ENCODE measurements at regions not wholly inside any gene's neighbourhood (a gene's known extent, or its start where the extent isn't known, plus 50 kb on each side); places are given as distances from the start of the nearest gene placed in this dataset.
A peak's percentile ranks its signal among the peaks of the same experiment; 100 is the strongest.

DNA sequence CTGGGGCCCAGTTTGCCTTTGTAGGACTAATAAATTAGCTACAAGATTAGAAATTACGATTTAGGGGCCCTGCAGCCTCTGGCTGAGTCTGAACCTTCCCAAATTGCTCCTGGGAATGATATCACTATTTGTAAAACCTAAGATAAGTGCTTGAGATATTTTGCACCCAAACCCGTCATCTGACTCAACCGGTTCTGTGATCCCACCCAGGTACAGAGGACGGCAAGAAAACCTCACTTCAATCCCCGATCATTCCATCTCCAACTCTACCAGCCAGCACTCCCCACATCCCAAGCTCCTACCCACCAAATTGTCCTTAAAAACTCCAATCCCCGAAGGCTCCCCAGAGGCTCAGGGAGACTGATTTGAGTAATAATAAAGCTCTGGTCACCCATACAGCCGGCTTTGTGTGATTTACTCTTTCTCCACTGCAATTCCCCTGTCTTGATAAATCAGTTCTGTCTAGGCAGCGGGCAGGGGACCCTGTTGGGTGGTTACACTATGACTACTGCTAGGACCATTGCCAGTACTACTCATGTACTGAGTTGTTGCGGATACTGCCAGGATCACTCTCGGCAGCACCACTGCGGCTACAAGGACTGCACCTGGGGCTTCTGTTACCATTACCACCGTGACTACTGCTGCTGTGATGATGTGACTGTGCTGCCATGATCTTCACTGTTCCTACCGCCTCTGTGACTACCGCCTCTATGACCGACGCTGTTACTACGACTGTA lies 73.1 kb downstream of the IRF8 start:
- no peak for DNase-seq (ENCODE audit: low read depth in 2 of 2)

DNA sequence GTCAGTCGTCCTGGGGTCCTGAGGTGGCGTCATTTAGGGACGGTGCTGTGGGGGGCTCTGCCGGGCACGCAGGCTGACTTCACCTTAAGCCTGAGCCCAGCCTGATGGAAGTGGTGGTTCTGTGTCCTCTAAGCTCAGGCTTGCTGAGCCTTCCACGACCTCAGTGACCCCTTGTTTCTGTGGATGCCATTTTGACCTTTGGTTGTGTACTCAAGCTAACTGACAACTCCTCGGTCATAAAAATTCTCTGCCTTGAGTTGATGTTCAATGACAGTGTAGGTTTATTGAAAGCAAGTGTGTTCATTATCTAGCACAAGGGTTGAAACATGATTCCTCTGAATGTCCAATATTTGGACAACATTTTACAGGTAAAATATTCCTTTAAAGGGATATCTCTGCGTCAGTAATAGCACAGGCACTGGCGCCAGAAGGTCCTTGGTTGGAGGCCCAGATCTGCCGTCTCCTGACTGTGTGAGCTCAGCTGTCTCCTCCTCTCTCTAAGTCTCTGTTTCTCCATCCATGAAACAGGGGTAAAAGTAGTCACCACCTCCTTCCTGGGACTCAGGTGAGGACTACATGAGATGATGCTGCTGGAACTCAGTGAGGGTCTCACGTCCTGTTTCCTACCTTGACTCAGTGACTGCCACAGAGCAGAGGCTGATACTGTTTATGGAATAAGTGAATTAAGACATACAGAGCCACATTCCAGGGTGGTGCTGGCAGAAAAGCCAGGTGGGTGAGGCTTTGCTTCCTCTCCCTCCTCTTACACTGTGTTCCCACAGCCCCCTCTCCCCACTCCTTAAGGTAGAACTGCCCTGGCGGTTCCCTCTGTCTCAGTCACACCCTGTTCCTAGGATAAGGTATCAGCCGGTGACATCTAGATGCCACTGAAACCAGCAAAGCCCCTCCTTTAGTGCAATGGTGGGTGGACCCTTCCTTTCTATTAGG lies 75.7 kb downstream of the IRF8 start:
- no peak for DNase-seq (ENCODE audit: low read depth in 2 of 2)

DNA sequence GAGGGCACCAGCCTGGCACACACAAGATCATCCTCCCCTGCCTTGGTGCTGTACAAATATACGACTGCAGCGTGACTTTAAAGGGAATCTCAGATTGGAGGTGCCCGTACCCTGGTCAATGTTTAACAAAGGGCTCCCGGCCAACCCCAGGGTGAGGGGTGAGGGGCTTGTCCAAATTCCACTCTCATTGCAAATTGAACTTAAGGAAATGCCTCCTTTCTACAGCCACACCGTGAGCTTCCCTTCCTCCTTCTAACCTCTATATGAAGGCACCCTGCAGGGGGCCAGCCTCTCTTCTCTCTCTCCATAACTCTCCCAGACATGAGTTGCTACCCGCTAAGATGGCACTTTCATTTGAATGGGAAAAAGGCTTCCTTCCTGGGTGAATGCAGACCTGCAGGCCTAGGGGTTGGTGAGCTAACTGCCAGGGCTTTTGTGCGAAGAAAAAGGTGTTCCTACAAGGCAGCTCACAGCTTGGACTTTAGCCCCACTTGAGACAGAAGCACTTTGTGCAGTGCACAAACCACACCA lies 76.6 kb downstream of the IRF8 start:
- no peak for DNase-seq (ENCODE audit: low read depth in 2 of 2)

DNA sequence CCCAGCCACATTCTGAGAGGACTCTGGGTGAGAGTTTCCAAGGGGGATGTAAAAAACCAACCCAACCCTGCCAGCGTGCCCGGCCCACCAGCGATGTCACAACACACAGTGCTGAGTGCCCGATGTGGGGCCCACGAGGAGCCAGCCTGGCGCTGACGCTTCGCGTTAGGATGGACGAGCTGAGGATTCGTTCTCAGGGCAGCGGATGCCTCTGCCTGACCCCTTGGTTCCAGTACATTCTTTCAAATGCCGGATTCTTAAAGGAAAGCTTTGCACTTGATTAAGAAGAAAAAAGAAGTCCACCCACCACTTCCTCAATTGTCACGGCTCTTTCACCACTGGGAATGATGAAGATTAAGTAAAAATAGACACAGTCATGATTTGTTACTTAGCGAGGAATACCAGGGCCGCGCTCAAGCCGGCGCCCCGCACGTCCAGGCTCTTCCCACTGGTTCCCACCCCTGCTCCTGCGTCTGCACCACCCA lies 79.4 kb downstream of the IRF8 start:
- no peak for DNase-seq (ENCODE audit: low read depth in 2 of 2)

DNA sequence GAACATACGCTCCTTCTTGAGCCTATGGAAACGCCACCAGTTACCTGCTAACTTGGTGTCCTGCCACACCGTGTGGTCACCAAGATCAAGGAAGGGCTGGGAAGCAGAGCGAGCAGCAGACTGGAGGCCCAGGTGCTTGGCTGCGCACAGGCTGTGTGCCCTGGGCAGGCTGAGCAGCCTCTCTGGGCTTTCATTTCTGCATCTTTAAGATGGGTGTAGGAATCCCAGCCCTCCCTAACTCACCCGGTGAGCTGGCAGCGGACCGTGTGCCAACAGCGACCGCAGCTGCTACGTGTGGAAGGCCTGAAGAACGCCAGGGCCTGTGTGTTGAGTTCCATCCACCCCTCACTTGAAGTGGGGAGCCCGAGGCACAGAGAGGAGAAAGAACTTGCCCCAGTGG lies 80.0 kb downstream of the IRF8 start:
- DNase-seq (ENCODE audit: low read depth in 2 of 2), result no peak

DNA sequence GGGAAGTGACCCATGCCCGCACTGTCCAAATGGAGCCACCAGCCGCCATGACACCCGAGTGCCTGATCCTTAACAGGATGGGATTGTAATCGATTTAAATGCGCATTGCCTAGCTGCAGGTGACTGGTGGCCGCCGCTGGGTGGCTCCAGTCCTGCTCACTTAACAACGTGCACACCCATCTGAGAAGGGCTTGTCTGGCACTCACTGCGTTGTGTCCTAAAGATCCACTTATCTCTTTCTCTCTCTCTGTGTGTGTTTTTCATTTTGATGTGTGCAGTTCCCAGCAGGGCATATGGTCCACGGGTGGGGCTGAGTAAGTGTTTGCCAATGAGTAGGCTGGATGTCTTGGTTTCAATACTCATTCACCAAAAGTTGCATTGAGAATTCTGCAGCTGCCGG lies 80.6 kb downstream of the IRF8 start:
- DNase-seq (ENCODE audit: low read depth in 2 of 2), result no peak

DNA sequence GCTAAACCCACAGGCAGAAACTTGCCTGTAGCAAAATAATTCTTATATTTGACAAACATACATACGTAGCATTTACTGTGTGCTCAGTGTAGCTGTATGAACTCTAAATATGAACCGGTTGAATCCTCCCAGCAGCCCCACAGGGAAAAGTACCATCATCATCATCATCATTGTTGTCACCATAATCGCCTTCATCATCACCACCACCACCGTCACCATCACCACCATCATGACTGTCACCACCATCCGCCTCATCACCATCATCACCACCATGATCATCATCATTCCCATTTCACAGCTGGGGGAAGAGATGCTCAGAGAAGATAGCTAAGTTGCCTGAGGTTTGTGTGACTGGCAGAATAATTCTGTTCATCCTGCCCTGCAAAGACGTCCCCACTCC lies 81.7 kb downstream of the IRF8 start:
- no peak for DNase-seq (ENCODE audit: low read depth in 2 of 2)

DNA sequence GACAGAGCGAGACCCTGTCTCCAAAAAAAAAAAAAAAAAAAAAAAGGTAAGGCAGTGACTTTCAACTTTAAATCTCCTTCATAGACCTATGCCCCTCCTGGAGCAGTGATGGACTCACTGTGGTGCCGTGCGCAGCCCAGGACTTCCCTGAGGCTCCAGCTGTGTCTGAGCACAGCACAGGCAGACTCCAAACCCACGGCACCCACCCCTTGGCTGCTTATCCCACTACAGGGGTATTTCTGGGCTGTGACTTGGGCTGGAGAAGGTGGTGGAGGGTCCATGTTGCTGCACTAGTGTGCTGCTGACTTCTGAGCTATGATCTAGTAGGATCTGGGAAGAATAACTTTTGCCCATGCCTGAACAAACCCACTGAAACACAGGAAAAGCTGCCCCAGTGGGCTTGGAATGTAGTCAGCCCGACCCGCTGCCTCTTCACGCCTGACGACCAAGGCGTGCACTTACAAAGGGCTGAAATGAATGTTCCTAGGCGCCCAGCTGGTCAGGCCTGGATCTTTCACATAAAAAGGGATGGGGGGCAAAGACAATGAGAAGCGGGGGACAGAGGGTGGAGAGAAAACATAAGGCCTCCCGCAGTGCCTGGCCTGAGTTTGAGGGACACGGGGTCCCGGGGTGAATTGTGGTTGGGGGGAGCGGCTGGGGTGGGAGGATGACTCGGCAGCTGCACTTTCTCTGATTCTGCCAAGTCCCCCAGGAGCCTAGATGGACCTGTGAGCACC lies 83.0 kb downstream of the IRF8 start:
- DNase-seq (ENCODE audit: low read depth in 2 of 2), result no peak

DNA sequence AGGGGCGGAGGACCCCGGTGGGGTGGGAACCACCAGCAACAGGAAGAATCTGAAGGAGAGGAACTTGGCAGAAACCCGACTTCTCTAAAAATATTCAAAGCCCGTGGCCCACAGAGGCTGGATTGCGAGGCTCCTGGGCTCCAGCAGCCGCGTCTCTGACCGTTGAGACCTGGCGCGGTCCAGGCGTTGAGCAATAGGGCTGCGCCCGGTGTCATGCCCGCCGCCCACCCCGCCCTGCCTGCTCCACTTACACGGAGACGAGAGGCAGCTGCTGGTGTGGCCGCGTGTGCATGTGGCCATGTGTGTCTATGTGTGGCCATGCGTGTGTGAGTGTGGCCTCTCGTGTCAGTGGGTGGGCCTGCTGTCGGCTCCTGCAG lies 83.6 kb downstream of the IRF8 start:
- DNase-seq (ENCODE audit: low read depth in 2 of 2), result no peak

DNA sequence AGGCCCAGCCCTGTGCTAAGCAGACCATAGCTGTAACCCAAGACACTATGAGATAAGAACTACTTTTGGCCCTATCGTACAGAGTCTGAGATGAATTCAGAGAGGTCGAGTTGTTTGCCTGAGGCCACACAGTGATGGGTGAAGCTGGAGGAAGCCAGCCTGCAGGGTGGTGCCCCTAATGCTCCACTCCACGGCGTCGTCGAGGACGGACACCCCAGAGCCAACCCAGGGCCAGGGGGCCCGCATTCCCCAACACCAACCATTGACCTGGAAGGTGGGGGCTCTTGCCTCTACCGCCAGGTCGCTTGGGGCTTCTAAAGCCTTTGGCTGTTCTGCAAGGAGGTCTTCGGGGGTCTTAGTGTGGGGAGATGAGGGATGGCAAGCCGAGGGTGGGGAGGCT lies 84.1 kb downstream of the IRF8 start:
- no peak for DNase-seq (ENCODE audit: low read depth in 2 of 2)

DNA sequence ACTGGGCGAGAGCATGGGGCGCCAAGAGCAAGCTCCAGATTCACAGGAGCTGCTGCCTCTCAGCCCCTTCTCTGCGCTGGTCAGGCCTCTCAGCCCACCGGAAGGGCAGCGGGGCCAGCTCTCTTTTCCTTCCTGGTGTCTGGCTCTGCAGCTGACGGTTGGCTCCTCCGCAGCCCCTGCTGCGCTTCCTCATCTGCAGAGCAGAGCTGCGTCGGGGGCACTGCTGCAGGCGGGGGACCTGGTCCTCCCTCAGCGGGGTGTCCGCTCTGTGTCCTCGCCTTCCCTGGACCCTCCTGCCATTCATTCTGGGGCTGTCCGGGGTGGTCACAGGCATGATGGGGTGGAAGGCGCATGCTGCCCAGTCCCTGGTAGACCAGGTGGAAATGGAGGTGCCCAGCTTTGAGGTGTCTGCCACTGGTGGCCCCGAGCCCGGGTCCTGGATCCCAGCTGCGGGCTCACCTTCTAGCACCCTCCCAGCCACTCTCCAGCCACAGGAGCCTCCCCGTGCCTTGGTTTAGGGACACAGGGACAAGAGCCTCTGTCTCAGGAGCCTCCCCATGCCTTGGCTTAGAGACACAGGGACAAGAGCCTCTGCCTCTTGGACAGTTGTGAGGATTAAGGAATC lies 84.8 kb downstream of the IRF8 start:
- no peak for DNase-seq (ENCODE audit: low read depth in 2 of 2)

DNA sequence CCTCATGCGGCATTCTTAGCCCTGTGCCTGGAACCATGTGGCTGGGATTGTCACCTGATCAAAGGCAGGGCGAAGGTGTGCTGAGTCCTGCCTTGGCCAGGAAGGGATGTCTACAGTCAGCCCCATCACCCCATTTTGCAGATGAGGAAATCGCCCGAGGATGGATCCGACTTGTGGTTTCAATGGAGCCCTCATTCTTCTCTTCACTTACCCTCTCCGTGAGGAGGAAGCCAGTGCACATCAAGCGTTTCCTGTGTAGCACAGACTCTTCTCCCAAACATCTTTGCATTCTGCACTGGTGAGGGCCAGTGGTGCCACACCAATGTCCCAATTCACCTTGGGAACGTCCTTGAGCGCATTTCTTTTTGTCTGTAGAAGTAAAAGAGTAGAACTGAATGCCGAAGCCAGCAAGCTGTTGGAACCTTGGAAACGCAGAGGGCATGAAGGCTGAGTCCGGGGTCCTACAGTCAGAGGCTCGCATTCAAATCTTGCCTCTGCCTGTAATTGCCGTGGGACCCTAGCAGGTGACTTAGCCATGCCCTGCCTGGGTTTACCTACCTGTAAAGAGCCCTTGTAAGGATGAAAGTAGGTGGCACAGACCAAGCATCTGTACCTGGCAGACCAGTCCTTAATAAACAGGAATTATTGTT lies 85.4 kb downstream of the IRF8 start:
- DNase-seq (ENCODE audit: low read depth in 2 of 2), result no peak

DNA sequence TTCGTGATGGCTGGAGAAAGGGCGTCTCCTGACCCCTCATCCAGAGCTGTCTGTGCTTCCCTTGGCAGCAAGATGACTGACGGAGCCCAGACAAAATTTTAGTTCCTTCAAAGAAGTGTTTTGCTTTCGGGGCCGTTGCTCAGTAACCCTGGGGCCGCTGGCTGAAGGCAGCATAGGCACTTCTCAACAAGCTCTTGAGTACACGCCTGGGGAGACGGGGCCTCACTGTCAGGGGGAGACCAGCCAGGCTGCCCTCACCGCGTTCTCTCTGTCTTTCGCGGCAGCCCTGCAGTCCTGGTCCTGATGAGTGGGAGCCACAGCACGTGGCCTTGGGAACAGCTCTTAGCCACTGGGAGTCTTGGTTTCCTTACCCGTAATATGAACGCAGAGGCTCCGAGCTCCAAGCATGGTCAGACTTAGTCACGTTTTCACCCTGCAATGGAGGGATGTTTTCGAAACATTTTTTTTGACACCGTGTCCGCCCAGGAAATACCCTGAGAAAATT lies 86.0 kb downstream of the IRF8 start:
- DNase-seq (ENCODE audit: low read depth in 2 of 2), result no peak

DNA sequence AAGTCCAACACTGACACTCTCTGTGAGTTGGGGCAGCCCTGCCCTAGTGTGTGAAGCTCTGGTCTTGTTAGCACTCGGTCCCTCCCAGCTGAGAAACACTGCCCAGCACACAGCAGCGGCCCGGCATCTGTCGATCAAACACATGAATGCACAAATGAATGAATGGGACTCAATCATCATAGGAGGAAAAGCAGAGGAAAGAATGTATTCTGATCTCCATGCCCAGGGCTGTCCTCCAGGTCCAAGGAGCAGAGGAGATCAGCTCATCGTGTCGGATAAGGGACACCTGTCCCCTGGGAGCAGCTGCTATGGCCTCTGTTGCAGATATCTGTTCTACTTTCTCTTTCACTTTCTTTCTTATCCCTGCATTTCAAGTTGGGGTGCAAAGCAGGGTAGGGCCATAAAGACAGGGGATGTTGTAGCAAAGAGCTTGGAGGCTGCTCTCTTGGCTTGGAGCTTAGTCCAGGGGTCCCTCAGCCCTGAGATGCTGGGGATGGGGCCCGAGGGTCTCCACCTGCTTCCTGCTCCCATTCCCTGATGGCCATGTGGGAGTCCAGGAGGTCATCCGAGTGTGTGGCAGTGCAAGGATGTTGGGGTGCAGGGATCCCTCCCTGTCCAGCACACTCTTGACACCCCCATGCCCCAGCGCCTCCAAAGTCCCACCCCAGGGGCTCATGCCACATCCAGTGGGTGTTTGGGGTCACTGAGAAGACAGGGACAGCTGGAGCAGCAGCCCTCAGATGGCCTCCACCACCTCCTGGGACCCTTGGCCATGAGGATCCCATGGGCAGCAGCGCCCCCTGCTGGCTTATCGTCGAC lies 88.2 kb downstream of the IRF8 start:
- DNase-seq (ENCODE audit: low read depth in 2 of 2), result peak in 1 of 2 donors; percentile 24

DNA sequence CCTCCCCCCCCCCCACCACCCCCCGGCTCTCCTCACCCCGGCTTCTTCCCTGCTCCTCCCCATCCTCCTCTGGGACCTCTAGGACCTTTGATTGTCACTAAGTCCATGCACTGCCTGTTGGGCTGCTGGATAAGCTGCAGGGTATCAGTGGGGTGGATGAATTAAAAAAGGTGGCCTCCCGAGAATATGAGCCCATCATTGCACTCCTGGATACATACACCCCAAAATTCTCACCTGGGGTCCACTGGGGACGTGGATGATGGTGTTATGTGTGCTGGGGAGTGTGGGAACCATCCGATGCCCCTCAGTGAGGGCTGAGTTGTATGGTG lies 88.8 kb downstream of the IRF8 start:
- no peak for DNase-seq (ENCODE audit: low read depth in 2 of 2)

DNA sequence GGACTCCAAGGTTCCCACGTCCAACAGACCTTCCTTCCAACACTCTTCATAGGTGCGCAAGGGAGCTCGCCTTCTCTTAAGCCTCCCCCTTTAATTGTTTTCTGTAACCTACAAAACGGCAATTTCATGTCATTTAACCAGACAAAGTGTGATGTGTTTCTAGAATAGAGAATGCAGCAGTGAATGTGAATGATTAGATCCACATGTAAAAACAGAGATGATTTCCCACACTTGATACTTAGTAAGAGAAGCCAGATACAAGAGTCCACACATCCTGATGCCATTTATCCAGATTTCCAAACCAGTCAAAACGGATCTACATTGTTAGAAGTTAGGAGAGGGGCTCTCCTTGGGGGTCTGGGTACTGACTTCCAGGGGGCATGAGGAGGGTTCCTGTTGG lies 89.3 kb downstream of the IRF8 start:
- DNase-seq (ENCODE audit: low read depth in 2 of 2), result no peak

DNA sequence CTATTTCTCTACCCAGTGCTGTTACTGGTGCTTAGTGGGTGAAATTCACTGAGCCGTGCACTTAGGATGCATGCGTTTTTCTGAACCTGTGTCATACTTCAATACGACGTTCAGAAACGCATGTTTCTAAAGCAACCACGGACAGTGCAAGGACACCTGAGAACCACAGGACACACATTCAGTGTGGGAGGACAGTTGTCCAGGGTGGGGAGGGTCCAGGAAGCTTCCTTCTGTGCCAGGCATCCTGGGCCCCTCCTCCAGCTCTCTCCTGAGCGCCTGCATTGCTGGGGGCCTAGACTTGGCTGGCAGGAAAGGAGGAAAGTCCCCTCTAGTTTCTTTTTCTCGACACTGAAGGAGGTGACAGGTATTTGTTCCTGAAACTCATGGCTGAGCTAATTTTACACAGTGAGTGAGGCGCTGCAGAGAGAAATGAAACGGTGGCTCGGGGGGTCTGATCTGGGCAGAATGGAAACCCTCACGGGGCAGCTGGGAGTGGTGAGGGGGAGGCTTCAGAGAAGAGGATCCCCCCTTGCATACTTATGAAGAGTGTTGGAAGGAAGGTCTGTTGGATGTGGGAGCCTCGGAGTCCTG lies 89.9 kb downstream of the IRF8 start:
- DNase-seq (ENCODE audit: low read depth in 2 of 2), result no peak

DNA sequence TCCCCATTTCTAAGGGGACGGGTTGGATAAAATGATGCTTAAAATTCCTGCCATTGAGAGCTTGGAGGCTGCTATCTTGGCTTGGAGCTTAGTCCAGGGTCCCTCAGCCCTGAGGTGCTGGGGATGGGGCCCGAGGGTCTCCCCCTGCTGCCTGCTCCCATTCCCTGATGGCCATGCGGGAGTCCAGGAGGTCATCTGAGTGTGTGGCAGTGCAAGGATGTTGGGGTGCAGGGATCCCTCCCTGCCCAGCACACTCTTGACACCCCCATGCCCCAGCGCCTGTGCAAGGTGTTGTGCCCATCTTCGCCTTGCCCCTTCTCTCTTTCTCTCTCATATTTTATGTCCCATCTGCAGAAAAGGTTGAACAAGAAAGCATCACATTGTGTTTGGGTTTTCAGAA lies 90.4 kb downstream of the IRF8 start:
- DNase-seq (ENCODE audit: low read depth in 2 of 2), result no peak

DNA sequence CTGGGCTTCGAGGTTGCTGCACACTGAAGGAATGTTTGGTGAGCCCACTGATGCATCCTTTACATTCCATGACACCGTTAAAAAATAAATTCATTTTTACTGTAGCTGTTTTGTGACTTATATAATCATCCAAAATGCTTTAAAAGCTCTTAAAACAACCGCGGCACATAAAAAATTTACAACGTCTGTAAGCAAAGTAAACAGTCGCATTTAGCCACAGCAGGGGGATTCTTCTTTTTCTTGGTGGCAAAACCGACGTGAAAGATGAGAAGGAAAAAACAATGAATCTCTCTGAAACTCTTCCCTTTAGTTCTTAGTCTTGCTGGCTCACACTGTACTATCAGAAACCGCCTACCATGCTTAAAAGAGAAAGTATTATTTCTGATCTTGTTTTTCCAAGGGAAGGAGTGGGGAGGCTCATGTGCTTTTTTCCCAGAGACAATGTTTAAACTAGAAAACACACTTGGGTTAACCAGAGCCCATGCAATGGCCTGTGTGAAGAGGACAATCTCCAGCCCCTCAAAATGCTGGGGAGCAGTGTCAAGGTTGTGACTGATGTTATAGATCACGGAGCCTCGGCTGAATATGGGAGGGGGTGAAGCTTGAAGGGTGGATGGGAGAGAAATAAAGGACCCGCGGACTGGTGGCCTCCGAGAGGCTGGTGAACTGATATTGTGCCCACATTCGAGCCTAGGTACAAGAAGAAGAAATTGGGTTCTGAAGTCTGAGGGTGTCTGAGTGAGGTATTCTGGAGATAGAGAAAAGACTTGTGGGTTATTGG lies 91.1 kb downstream of the IRF8 start:
- no peak for DNase-seq (ENCODE audit: low read depth in 2 of 2)
